Left colon (tissue), 2 donors: ENCODE measurements at regions not wholly inside any gene's neighbourhood (a gene's known extent, or its start where the extent isn't known, plus 50 kb on each side); places are given as distances from the start of the nearest gene placed in this dataset.

ENCODE experiments used
- ATAC-seq: fragments of 200-7000 bp; cut with Tn5 transposase; one replicate; pipeline ENCODE4 v1.9.1; 2020; ENCODE audit warnings: mild to moderate bottlenecking, moderate library complexity
- DNase-seq, 2 donors: peaks; one replicate each; pipeline ENCODE4 v3.0.0-alpha.2; 2020
- intact Hi-C, 2 donors: fragments of 100-400 bp; cut with DNase I in 1 of 2; cut with micrococcal nuclease in 1 of 2; formaldehyde crosslinking; loops; one replicate each; pipeline versions ENCODE4 v1.11.2 to v1.14.0; 2022; cut with DNase I, micrococcal nuclease
- donor health status: DM: no; HTN: no; CAD: no.
- donor health status: DM: yes; HTN: yes; CAD: no.

DNA sequence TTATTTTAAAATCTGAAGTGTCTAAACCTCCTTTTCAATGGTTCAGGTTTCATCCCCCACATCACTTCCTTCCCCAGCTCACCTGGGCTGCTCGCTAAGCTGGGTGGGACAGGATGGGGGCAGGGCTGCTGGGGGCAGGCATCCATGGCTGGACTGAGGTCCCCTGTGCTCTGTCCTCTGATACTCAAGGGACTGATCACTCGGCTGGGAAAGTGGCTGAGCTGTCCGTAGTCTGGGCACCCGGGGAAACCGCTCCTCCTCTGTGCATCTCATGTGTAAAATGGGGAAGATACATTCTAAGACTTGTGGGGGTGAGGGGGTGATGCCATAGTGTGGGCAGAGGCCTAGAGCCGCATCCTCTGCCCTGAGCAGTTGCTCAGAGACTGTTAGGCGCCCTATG is 411.2 kb downstream of the MATN1 start:
- intact Hi-C loops, result no loop called here
- DNase-seq (no peak), ATAC-seq (no peak)

DNA sequence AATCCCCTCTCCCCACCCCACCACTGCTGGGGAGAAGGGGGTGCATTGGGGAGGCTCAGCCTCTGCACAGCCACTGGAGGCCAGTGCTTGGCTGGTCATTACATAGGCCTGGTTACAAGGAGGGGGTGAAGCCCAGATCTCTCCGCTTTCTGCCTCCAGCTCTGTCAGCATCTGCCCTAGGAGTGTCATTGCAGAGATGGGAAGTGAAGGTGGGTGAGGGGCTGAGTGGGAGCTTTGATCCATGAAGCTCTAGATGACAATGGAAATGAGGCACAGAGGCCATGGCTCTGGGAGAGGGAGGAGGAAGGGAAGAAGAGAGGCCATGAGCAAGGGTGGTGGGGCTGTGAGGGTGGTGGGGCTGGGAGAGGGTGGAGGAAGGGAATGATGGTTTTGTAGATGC is 411.6 kb downstream of the MATN1 start:
- DNase-seq (no peak), ATAC-seq (no peak)
- intact Hi-C loops, result no loop called here

- DNase-seq (no peak), ATAC-seq (no peak)
- intact Hi-C loops, result no loop called here
These were observed 412.2 kb downstream of the MATN1 start for GRCh38 chr1:30310966-30311742.

GRCh38 chr1:30307182-30307581 is 416.2 kb downstream of the MATN1 start:
- intact Hi-C loops, result no loop called here
- DNase-seq, result no peak
- ATAC-seq, result no peak

- ATAC-seq, result no peak
- intact Hi-C loops, result no loop called here
- DNase-seq, result no peak
These were observed 417.9 kb downstream of the MATN1 start for GRCh38 chr1:30305519-30305918.

DNA sequence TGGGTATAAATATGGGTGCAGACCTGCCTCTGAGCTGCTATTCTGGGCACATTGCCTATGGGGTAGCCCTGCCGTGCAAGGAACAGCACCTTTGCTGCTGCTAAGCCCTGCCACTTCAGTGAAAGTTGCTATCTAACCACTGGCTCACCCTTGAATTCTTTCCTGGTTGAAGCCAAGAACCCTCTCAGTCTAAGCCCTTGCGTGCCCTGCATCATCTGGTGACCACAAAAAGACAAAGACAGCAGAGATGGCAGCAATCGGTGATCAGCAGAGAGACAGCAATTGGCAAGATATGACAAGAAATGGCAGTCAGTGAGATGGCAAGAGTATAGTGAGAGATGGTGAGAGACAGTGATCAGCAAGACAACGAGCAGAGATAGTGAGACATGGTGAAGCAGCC is 418.3 kb downstream of the MATN1 start:
- DNase-seq (no peak), ATAC-seq (no peak)
- intact Hi-C loops, result no loop called here

GRCh38 chr1:30304080-30304479 is 419.3 kb downstream of the MATN1 start:
- intact Hi-C loops, result no loop called here
- ATAC-seq, result no peak
- no peak for DNase-seq

GRCh38 chr1:30303387-30303786 is 420.0 kb downstream of the MATN1 start:
- intact Hi-C loops, result no loop called here
- ATAC-seq, result no peak

GRCh38 chr1:30302858-30303257 is 420.5 kb downstream of the MATN1 start:
- intact Hi-C loops, result no loop called here
- DNase-seq (no peak), ATAC-seq (no peak)

More at GRCh38 chr1:30303387-30303786, 420.0 kb downstream of the MATN1 start:
- DNase-seq, result no peak

GRCh38 chr1:30300669-30301068 is 422.7 kb downstream of the MATN1 start:
- no peak for ATAC-seq
- DNase-seq, result no peak
- intact Hi-C loops, result no loop called here

- ATAC-seq, result no peak
- intact Hi-C loops, result no loop called here
- DNase-seq, result no peak
These were observed 424.0 kb downstream of the MATN1 start for GRCh38 chr1:30299393-30299792.

DNA sequence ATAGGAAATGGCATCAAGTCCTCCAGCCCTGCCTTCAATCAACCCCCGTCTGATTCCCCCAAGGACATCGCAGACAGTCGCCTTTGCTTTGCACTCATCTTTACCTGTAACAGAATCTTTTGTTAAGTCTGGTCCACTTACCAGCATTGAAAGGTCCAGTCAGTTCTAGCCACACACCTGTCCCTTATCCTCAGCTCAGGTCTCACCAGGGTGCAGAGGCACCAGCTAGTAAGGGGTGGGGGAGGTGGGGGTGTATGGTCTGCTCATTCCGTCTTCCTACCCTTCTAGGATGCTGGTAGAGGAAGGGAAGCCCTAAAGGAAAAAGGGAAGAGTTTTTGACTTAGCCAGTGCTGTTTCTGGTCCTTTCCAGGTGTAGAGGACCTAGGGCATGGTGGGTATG is 427.7 kb downstream of the MATN1 start:
- ATAC-seq, result no peak
- no peak for DNase-seq
- intact Hi-C loops, result no loop called here

DNA sequence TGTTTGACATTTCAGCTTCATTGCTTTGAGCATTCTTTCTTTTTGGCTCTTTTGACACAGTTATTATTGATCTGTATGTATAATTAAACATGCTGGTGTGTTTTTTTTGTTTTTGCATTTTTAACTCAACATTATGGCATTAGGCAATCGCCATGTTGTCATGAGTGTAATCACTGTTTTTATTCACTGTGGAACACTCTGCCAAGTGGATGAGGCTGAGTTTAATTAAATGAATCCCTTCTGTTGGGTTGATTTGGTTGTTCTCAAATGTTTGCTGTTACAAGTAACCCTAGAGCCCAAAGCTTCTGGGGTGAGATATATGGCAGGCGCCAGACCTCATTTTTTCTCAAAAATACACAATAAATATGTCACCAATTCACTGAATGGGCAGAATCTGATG is 428.1 kb downstream of the MATN1 start:
- no peak for ATAC-seq
- intact Hi-C loops, result no loop called here
- no peak for DNase-seq

DNA sequence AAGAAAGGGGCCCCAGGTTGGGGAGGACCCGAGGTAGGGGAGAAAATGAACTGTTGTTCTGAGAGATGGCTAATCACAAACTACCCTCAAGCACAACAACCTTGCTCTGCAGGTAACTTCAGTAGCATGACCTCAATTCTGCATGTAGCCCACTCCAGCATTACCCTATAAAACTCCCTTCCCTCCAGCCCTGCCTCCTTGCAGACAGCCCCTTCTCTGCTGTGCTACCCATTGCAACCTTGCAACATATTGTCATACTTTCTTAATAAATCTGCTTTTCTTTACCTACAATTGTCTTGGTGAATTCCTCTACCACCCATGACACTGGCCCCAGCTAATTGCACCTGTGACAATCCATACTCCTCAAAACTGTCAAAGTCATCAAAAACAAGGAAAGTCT is 428.9 kb downstream of the MATN1 start:
- DNase-seq (no peak), ATAC-seq (no peak)
- intact Hi-C loops, result no loop called here

- DNase-seq, result no peak
- no peak for ATAC-seq
- intact Hi-C loops, result no loop called here
These were observed 430.9 kb downstream of the MATN1 start for GRCh38 chr1:30292451-30292850.

DNA sequence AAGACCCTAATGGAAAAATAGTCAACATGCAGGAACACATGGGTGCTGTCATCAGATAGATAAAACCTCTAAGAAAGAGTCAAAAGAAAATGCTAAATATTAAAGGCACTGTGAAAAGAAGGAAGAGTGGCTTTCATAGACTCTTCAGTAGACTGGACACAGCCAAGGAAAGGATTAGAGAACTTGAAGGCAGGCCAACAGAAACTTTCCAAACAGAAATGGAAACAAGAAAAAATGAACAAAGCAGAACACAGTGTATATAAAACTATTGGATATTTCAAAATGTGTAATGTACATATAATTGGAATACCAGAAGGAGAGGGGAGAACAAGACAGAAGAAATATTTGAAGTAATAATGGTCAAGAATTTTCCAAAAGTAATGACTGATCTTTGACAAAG is 431.9 kb downstream of the MATN1 start:
- no peak for DNase-seq
- intact Hi-C loops, result no loop called here
- no peak for ATAC-seq

DNA sequence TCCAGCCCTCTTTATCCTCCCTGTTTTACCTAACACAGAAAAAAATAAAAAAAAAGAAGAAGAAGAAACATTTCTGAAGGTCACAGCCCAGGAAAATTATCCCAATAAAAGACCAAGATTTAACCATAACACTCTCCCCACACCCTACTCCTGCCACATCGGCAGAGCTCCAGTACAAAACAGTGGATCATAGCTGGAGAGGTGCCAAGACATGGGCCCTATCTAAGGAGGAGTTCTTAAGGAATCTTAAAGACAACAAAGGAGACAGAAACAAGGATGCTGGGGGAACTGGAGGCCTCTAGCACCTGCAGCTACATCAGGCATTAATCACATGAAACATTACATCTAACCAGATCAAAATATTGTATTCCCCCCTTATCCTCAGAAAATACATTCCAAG is 432.8 kb downstream of the MATN1 start:
- ATAC-seq (no peak), DNase-seq (no peak)
- intact Hi-C loops, result no loop called here

- ATAC-seq (no peak), DNase-seq (no peak)
- intact Hi-C loops, result no loop called here
These were observed 435.4 kb downstream of the MATN1 start for GRCh38 chr1:30287976-30288375.

DNA sequence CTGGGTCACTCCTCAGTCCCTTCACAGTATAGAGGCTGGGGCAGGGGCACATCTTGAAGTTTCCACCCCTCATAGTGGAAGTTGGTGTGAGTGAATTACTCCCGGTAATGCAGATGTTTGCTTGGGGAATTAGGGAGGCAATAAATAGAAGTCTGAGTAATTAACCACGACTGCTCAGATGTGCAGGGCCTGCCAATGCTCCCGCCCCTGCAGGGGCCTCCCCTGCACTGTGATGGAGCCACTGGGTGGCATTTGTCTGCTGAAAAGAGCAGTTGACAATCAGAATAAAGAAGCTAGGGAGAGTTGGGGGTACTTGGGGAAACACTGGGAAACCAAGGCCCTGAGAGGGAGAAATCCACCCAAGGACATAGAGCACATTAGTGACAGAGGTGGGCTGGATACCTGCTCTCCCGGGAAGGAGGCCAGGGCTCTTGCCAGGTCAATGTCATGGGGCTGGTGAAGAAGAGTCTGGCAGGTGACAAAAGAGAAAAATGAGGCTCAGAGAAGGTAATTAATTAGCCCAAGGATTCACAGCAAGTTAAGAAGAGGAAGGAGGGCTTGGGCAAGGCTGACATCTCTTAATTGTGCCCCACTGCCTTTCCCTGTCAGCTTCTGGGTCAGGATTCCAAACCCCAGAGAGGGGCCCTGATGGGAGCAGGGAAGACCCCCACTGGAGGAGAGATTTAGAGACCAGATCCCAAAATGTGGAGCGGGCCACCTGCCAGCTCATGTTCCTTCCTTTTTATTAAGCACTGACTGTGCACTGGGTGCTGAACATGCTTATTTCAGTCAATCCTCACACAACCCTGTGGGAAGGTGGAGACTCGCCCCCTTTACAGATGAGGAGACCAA is 436.2 kb downstream of the MATN1 start:
- intact Hi-C loops, result no loop called here
- ATAC-seq, result no peak
- DNase-seq, result no peak

DNA sequence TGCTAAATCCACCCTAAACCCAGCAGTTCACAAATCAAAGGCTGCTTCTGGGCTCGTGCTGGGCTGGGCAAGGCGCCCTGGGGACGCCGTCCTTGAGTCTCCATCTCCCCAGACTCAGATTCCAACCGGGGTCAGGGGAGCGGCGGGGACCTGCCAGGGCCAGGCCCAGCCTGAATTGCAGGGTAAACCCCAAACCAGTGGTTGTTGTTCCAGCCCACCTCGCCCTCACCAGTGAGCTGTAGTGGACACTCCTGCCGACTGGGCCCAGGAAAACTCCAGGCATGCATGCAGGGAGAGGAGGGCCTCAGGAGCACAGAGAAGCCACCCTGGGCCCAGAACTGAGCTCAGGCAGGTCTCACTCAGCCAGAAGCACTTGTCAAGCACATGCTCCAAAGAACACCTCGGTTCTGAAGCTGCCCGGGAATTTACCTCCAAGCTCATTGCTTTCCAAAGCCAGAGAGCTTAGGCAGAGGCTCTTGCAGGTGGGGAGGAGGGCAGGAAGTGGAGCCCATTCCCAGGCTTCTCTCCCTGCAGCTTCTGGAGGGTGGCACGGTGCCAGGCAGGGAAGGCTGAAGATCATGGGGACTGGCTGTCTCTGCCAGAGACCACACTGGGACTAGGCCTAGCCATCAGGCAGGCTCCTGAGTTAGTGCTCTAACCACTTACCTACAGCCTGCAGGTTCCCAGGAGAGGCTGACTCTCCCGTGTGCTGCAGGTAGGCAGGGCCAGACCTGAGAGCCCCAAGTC is 437.0 kb downstream of the MATN1 start:
- intact Hi-C loops, result no loop called here
- DNase-seq (no peak), ATAC-seq (no peak)
